Smooth muscle cell (in vitro differentiated cells): ENCODE measurements at regions not wholly inside any gene's neighbourhood (a gene's known extent, or its start where the extent isn't known, plus 50 kb on each side); places are given as distances from the start of the nearest gene placed in this dataset.

ENCODE experiments used
- DNase-seq: peaks from one replicate; lab custom pipeline; 2025; ENCODE audit not compliant: unreplicated experiment; lab: John Stamatoyannopoulos, UW
- H2AFZ ChIP-seq: fragments of 200-600 bp; sonication (generic); 2 replicates; pipeline ENCODE4 v1.6.0; 2016; ENCODE audit warnings: antibody characterized with exemption, low read depth, mild to moderate bottlenecking
- H3F3A ChIP-seq: fragments of 200-600 bp; sonication (generic); 2 replicates; pipeline ENCODE4 v1.6.0; 2017; ENCODE audit warnings: antibody characterized with exemption, low read depth
- H3K27ac ChIP-seq: fragments of 200-600 bp; sonication (generic); 2 replicates; pipeline ENCODE4 v1.5.1; 2016; ENCODE audit warnings: low read depth, mild to moderate bottlenecking
- H3K27me3 ChIP-seq: fragments of 200-600 bp; sonication (generic); 2 replicates; pipeline ENCODE4 v1.6.1; 2016; ENCODE audit warnings: low read depth, mild to moderate bottlenecking
- H3K36me3 ChIP-seq: fragments of 200-600 bp; sonication (generic); 2 replicates; pipeline ENCODE4 v1.5.1; 2016; ENCODE audit warnings: low read depth
- H3K4me1 ChIP-seq: fragments of 200-600 bp; sonication (generic); 2 replicates; pipeline ENCODE4 v1.5.1; 2016; ENCODE audit warnings: low read depth
- H3K4me2 ChIP-seq: fragments of 200-600 bp; sonication (generic); 2 replicates; pipeline ENCODE4 v1.6.0; 2016; ENCODE audit warnings: mild to moderate bottlenecking
- H3K4me3 ChIP-seq: fragments of 200-600 bp; sonication (generic); 2 replicates; pipeline ENCODE4 v1.5.1; 2016; ENCODE audit warnings: mild to moderate bottlenecking
- H3K79me2 ChIP-seq: fragments of 200-600 bp; sonication (generic); 2 replicates; pipeline ENCODE4 v1.6.0; 2016; ENCODE audit warnings: low read depth, mild to moderate bottlenecking
- H3K9ac ChIP-seq: fragments of 200-600 bp; sonication (generic); 2 replicates; pipeline ENCODE4 v1.6.0; 2016; ENCODE audit warnings: low read depth
- H3K9me3 ChIP-seq: fragments of 200-600 bp; sonication (generic); replicated peaks from 2 replicates; pipeline ENCODE4 v1.5.1; 2016; ENCODE audit warnings: low read depth
- H4K20me1 ChIP-seq: fragments of 200-600 bp; sonication (generic); 2 replicates; pipeline ENCODE4 v1.6.0; 2016; ENCODE audit warnings: low read depth
- CTCF ChIP-seq: fragments of 200-600 bp; sonication (generic); IDR thresholded peaks from 2 replicates; pipeline ENCODE4 v1.5.1; 2017; ENCODE audit warnings: borderline replicate concordance, mild to moderate bottlenecking, antibody characterized with exemption; ENCODE audit not compliant: insufficient read depth, poor library complexity, severe bottlenecking
- WGBS: methylation state at CpG from one replicate; pipeline ENCODE4 v1.1.7; 2016; ENCODE audit warnings: low lambda C conversion rate; 5-methylcytosine and 5-hydroxymethylcytosine counted together

GRCh38 chr4:58205446-58206235, 1095.5 kb upstream of the IGFBP7 start:
- TF ChIP-seq CTCF = no peak
- 94% methylated on average over 3 of the region's 3 CpGs for WGBS
- no peak overlapping the region for H3K9ac ChIP-seq

GRCh38 chr4:58192217-58192616, 1082.0 kb upstream of the IGFBP7 start:
- Histone ChIP-seq H4K20me1 (no peaks in the 10 kb centered on the region), H3K4me1 (no peaks in the 10 kb centered on the region), H3K27me3 (no peaks in the 10 kb centered on the region), H3K4me2 (no peak overlapping the region), H2AFZ (no peak overlapping the region), H3K79me2 (no peaks in the 10 kb centered on the region), H3K27ac (no peak overlapping the region), H3K36me3 (no peaks in the 10 kb centered on the region), H3K9me3 (no peaks in the 10 kb centered on the region), H3K4me3 (no peak overlapping the region), H3K9ac (no peak overlapping the region), H3F3A (no peaks in the 10 kb centered on the region)
- no peak for TF ChIP-seq CTCF
- no peak for DNase-seq
- WGBS = 65% methylated on average over 2 of the region's 2 CpGs

More at GRCh38 chr4:58205446-58206235, 1095.5 kb upstream of the IGFBP7 start:
- Histone ChIP-seq H3F3A (no peaks in the 10 kb centered on the region), H3K27ac (no peak overlapping the region), H3K4me2 (no peak overlapping the region), H4K20me1 (no peaks in the 10 kb centered on the region), H3K9me3 (no peaks in the 10 kb centered on the region), H3K27me3 (no peaks in the 10 kb centered on the region), H3K79me2 (no peaks in the 10 kb centered on the region), H3K4me3 (no peak overlapping the region), H3K36me3 (no peaks in the 10 kb centered on the region), H3K4me1 (peaks cover 11% of the 10 kb centered on the region), H2AFZ (no peak overlapping the region)
- DNase-seq = no peak

- no peak for TF ChIP-seq CTCF
- 95% methylated on average over 5 of the region's 5 CpGs for WGBS
- Histone ChIP-seq H2AFZ (no peak overlapping the region), H3F3A (no peaks in the 10 kb centered on the region), H3K9me3 (no peaks in the 10 kb centered on the region), H4K20me1 (no peaks in the 10 kb centered on the region), H3K36me3 (no peaks in the 10 kb centered on the region), H3K4me3 (no peak overlapping the region), H3K4me2 (no peak overlapping the region), H3K9ac (no peak overlapping the region), H3K4me1 (no peaks in the 10 kb centered on the region), H3K27ac (no peak overlapping the region), H3K27me3 (no peaks in the 10 kb centered on the region), H3K79me2 (no peaks in the 10 kb centered on the region)
- no peak for DNase-seq
Measured at GRCh38 chr4:58191109-58191508, 1080.9 kb upstream of the IGFBP7 start.

GRCh38 chr4:58188316-58188715, 1078.1 kb upstream of the IGFBP7 start:
- Histone ChIP-seq H3K4me2 (no peak overlapping the region), H3K9me3 (no peaks in the 10 kb centered on the region), H3K9ac (no peak overlapping the region), H3K79me2 (no peaks in the 10 kb centered on the region), H3K27ac (no peak overlapping the region), H3K4me1 (no peaks in the 10 kb centered on the region), H2AFZ (no peak overlapping the region), H3K36me3 (no peaks in the 10 kb centered on the region), H3K27me3 (no peaks in the 10 kb centered on the region), H3K4me3 (no peak overlapping the region), H4K20me1 (no peaks in the 10 kb centered on the region), H3F3A (no peaks in the 10 kb centered on the region)
- DNase-seq = no peak
- no peak for TF ChIP-seq CTCF
- 87% methylated on average over 4 of the region's 4 CpGs for WGBS
